WTC11 (cell line): ENCODE measurements at regions not wholly inside any gene's neighbourhood (a gene's known extent, or its start where the extent isn't known, plus 50 kb on each side); places are given as distances from the start of the nearest gene placed in this dataset.

Source experiments
- ATAC-seq: fragments of 200-7000 bp; cut with Tn5 transposase; 2 replicates; pipeline ENCODE4 v1.10.0; 2021; ENCODE audit warnings: mild to moderate bottlenecking, moderate library complexity
- CTCF ChIA-PET: fragments of 300-600 bp; sonication (Branson Sonifier 250); formaldehyde crosslinking; loops from one replicate; lab custom pipeline; 2021; ENCODE audit warnings: antibody characterized with exemption; lab: Charles Lee
- POLR2A ChIA-PET: fragments of 350-600 bp; sonication (Branson Sonifier 250); formaldehyde crosslinking; loops from one replicate; lab custom pipeline; 2021; ENCODE audit warnings: antibody characterized with exemption; lab: Charles Lee
- DNase-seq: peaks from one replicate; pipeline ENCODE4 v3.0.0; 2021; ENCODE audit warnings: low spot score
- H3K27ac Mint-ChIP-seq: 2 replicates; pipeline ENCODE4 v1.8.0; 2021; ENCODE audit warnings: mixed read lengths
- H3K27me3 Mint-ChIP-seq: 2 replicates; pipeline ENCODE4 v1.8.0; 2021; ENCODE audit warnings: low read depth, mild to moderate bottlenecking, moderate library complexity, mixed read lengths
- H3K36me3 Mint-ChIP-seq: 2 replicates; pipeline ENCODE4 v1.8.0; 2021; ENCODE audit warnings: mixed read lengths
- H3K4me1 Mint-ChIP-seq: 2 replicates; pipeline ENCODE4 v1.8.0; 2022; ENCODE audit warnings: mixed read lengths
- H3K4me3 Mint-ChIP-seq: 2 replicates; pipeline ENCODE4 v1.8.0; 2021; ENCODE audit warnings: mild to moderate bottlenecking, moderate library complexity, mixed read lengths
- H3K9me3 Mint-ChIP-seq: 2 replicates; pipeline ENCODE4 v1.8.0; 2021; ENCODE audit warnings: mixed read lengths
- ATF1 ChIP-seq: sonication (generic); formaldehyde crosslinking; IDR thresholded peaks from 2 replicates; pipeline ENCODE4 v1.8.1; 2023; ENCODE audit warnings: mild to moderate bottlenecking, moderate library complexity, missing genetic modification reagents
- ATF2 ChIP-seq: sonication (generic); formaldehyde crosslinking; IDR thresholded peaks from 2 replicates; pipeline ENCODE4 v1.8.1; 2022; ENCODE audit warnings: low read depth, missing genetic modification reagents, borderline replicate concordance
- ATF6 ChIP-seq: sonication (generic); formaldehyde crosslinking; IDR thresholded peaks from 2 replicates; pipeline ENCODE4 v1.8.1; 2023; ENCODE audit warnings: mild to moderate bottlenecking, missing genetic modification reagents
- CREM ChIP-seq: sonication (generic); formaldehyde crosslinking; IDR thresholded peaks from 2 replicates; pipeline ENCODE4 v1.8.1; 2022; ENCODE audit warnings: mild to moderate bottlenecking, missing genetic modification reagents, moderate library complexity
- ESRRA ChIP-seq: sonication (generic); formaldehyde crosslinking; IDR thresholded peaks from 2 replicates; pipeline ENCODE4 v1.8.1; 2022; ENCODE audit warnings: mild to moderate bottlenecking, missing genetic modification reagents, borderline replicate concordance
- ETV6 ChIP-seq: sonication (generic); formaldehyde crosslinking; IDR thresholded peaks from 2 replicates; pipeline ENCODE4 v1.8.1; 2022; ENCODE audit warnings: mild to moderate bottlenecking, missing genetic modification reagents
- FOXP4 ChIP-seq: sonication (generic); formaldehyde crosslinking; IDR thresholded peaks from 2 replicates; pipeline ENCODE4 v1.8.0; 2022; ENCODE audit warnings: mild to moderate bottlenecking, missing genetic modification reagents
- GABPB1 ChIP-seq: sonication (generic); formaldehyde crosslinking; IDR thresholded peaks from 2 replicates; pipeline ENCODE4 v1.8.1; 2023; ENCODE audit warnings: mild to moderate bottlenecking, missing genetic modification reagents
- JAZF1 ChIP-seq: fragments of 250-450 bp; sonication (Bioruptor Pico); IDR thresholded peaks from 2 replicates; pipeline ENCODE4 v1.9.0; 2021; ENCODE audit warnings: moderate library complexity, mild to moderate bottlenecking, inconsistent platforms
- MAX ChIP-seq: sonication (generic); formaldehyde crosslinking; IDR thresholded peaks from 2 replicates; pipeline ENCODE4 v1.8.0; 2022; ENCODE audit warnings: mild to moderate bottlenecking, missing genetic modification reagents
- MYBL2 ChIP-seq: sonication (generic); formaldehyde crosslinking; IDR thresholded peaks from 2 replicates; pipeline ENCODE4 v1.8.1; 2023; ENCODE audit warnings: mild to moderate bottlenecking, moderate library complexity, missing genetic modification reagents
- NFYB ChIP-seq: sonication (generic); formaldehyde crosslinking; conservative IDR thresholded peaks from 2 replicates; pipeline ENCODE4 v1.8.0; 2022; ENCODE audit warnings: low read depth, missing genetic modification reagents
- NR2C2 ChIP-seq: sonication (generic); formaldehyde crosslinking; IDR thresholded peaks from 2 replicates; pipeline ENCODE4 v1.8.0; 2022; ENCODE audit warnings: mild to moderate bottlenecking, missing genetic modification reagents
- SMAD4 ChIP-seq: sonication (generic); formaldehyde crosslinking; IDR thresholded peaks from 2 replicates; pipeline ENCODE4 v1.8.0; 2022; ENCODE audit warnings: mild to moderate bottlenecking, missing genetic modification reagents
- SOX15 ChIP-seq: fragments of 250-450 bp; sonication (Bioruptor Pico); IDR thresholded peaks from 2 replicates; pipeline ENCODE4 v1.9.0; 2021; ENCODE audit warnings: mild to moderate bottlenecking
- STAT6 ChIP-seq: sonication (generic); formaldehyde crosslinking; conservative IDR thresholded peaks from 2 replicates; pipeline ENCODE4 v1.8.1; 2023; ENCODE audit warnings: mild to moderate bottlenecking, low read depth, missing genetic modification reagents, moderate library complexity
- TEAD4 ChIP-seq: sonication (generic); formaldehyde crosslinking; IDR thresholded peaks from 2 replicates; pipeline ENCODE4 v1.8.0; 2022; ENCODE audit warnings: mild to moderate bottlenecking, missing genetic modification reagents
- ZBTB21 ChIP-seq: sonication (generic); formaldehyde crosslinking; IDR thresholded peaks from 2 replicates; pipeline ENCODE4 v1.8.1; 2023; ENCODE audit warnings: mild to moderate bottlenecking, missing genetic modification reagents, borderline replicate concordance
- ZMAT4 ChIP-seq: fragments of 250-450 bp; sonication (Bioruptor Pico); IDR thresholded peaks from 2 replicates; pipeline ENCODE4 v1.9.0; 2021; ENCODE audit warnings: mild to moderate bottlenecking
- ZNF121 ChIP-seq: sonication (generic); formaldehyde crosslinking; IDR thresholded peaks from 2 replicates; pipeline ENCODE4 v1.8.0; 2023; ENCODE audit warnings: missing genetic modification reagents
- ZNF219 ChIP-seq: sonication (generic); formaldehyde crosslinking; IDR thresholded peaks from 2 replicates; pipeline ENCODE4 v1.8.0; 2023; ENCODE audit warnings: missing genetic modification reagents, mild to moderate bottlenecking, borderline replicate concordance
- ZNF232 ChIP-seq: sonication (generic); formaldehyde crosslinking; IDR thresholded peaks from 2 replicates; pipeline ENCODE4 v1.8.0; 2022; ENCODE audit warnings: mild to moderate bottlenecking, missing genetic modification reagents
- ZNF317 ChIP-seq: sonication (generic); formaldehyde crosslinking; IDR thresholded peaks from 2 replicates; pipeline ENCODE4 v1.8.1; 2023; ENCODE audit warnings: low read depth, mild to moderate bottlenecking, moderate library complexity, missing genetic modification reagents, borderline replicate concordance
- ZNF396 ChIP-seq: fragments of 250-450 bp; sonication (Bioruptor Pico); IDR thresholded peaks from 2 replicates; pipeline ENCODE4 v1.8.0; 2021; ENCODE audit warnings: mild to moderate bottlenecking, moderate library complexity, borderline replicate concordance
- ZNF423 ChIP-seq: fragments of 250-450 bp; sonication (Bioruptor Pico); IDR thresholded peaks from 2 replicates; pipeline ENCODE4 v2.1.2; 2022; ENCODE audit warnings: mild to moderate bottlenecking, moderate library complexity
- ZNF671 ChIP-seq: fragments of 250-450 bp; sonication (Bioruptor Pico); IDR thresholded peaks from 2 replicates; pipeline ENCODE4 v1.8.0; 2021; ENCODE audit warnings: mild to moderate bottlenecking
- ZSCAN18 ChIP-seq: fragments of 250-450 bp; sonication (Bioruptor Pico); IDR thresholded peaks from 2 replicates; pipeline ENCODE4 v2.1.2; 2022; ENCODE audit warnings: mild to moderate bottlenecking, moderate library complexity

GRCh38 chr7:12987238-12987637 is 299.8 kb downstream of the ARL4A start (continued):
- TF ChIP-seq ZSCAN18 (CRISPR knock-in tag) (no peak), ZNF396 (CRISPR knock-in tag) (no peak)

- Mint-ChIP-seq H3K9me3 (no peaks in the 10 kb centered on the region), H3K4me3 (no peak overlapping the region), H3K27ac (no peak overlapping the region), H3K36me3 (no peaks in the 10 kb centered on the region), H3K27me3 (no peaks in the 10 kb centered on the region)
- TF ChIP-seq SOX15 (CRISPR knock-in tag) (no peak), ATF2 (no peak), NR2C2 (no peak), TEAD4 (no peak), FOXP4 (CRISPR knock-in tag) (no peak), GABPB1 (CRISPR knock-in tag) (no peak), ZNF423 (CRISPR knock-in tag) (no peak), SMAD4 (CRISPR knock-in tag) (no peak), ESRRA (CRISPR knock-in tag) (no peak), ZNF317 (CRISPR knock-in tag) (no peak), ZNF232 (no peak), ZNF219 (CRISPR knock-in tag) (no peak), JAZF1 (CRISPR knock-in tag) (no peak), NFYB (CRISPR knock-in tag) (no peak)
- TF ChIP-seq, all 79 proteins: peak for 0
- peaks cover 24% of the 10 kb centered on the region for H3K4me1 Mint-ChIP-seq
- DNase-seq = no peak
- ChIA-PET POLR2A (no interaction called here), CTCF (interaction anchor here (2.0 kb wide), 1 partner anchor 304 kb away, joined by 7 read pairs; the partner anchor contains the start of gene ARL4A)
- no peak for ATAC-seq
These were observed 303.0 kb downstream of the ARL4A start for GRCh38 chr7:12990440-12990839.

GRCh38 chr7:12993025-12993424 is 305.6 kb downstream of the ARL4A start:
- ATAC-seq (no peak), DNase-seq (no peak)
- Mint-ChIP-seq H3K9me3 (peaks cover 4% of the 10 kb centered on the region; the same call in 1 of the 2 replicates), H3K4me3 (no peak overlapping the region), H3K4me1 (peaks cover 4% of the 10 kb centered on the region), H3K27ac (no peak overlapping the region), H3K36me3 (no peaks in the 10 kb centered on the region), H3K27me3 (no peaks in the 10 kb centered on the region)
- POLR2A ChIA-PET = no interaction called here
- CTCF ChIA-PET = no interaction called here
- TF ChIP-seq ZBTB21 = no peak
- no peak for TF ChIP-seq ATF1 (CRISPR knock-in tag)
- TF ChIP-seq MAX = no peak
- TF ChIP-seq ZNF121 (CRISPR knock-in tag) = no peak
- no peak for TF ChIP-seq MYBL2
- TF ChIP-seq ETV6 (CRISPR knock-in tag) = no peak
- TF ChIP-seq ZNF671 (CRISPR knock-in tag) = no peak
- no peak for TF ChIP-seq ZNF232
- TF ChIP-seq STAT6 = no peak
- TF ChIP-seq ZMAT4 (CRISPR knock-in tag) = no peak
- TF ChIP-seq CREM = no peak
- no peak for TF ChIP-seq ATF6 (CRISPR knock-in tag)
